ENCODE measurements at regions not wholly inside any gene's neighbourhood (a gene's known extent, or its start where the extent isn't known, plus 50 kb on each side); places are given as distances from the start of the nearest gene placed in this dataset.

- TF ChIP-seq ZNF8 (CRISPR knock-in tag; IDR thresholded peaks at IDR 0.05) (no peak), ZC3H10 (CRISPR knock-in tag; IDR thresholded peaks at IDR 0.05) (no peak), GLIS3 (CRISPR knock-in tag; IDR thresholded peaks at IDR 0.05) (no peak), CREB5 (CRISPR knock-in tag; IDR thresholded peaks at IDR 0.05; ENCODE audit: low read depth) (no peak), OSR1 (CRISPR knock-in tag; IDR thresholded peaks at IDR 0.05) (no peak), TOX (CRISPR knock-in tag; IDR thresholded peaks at IDR 0.05; ENCODE audit: borderline replicate concordance) (no peak), TCF4 (CRISPR knock-in tag; IDR thresholded peaks at IDR 0.05; ENCODE audit: borderline replicate concordance) (no peak), PPARA (CRISPR knock-in tag; IDR thresholded peaks at IDR 0.05; ENCODE audit: borderline replicate concordance) (no peak)
- TF ChIP-seq, protein P1, sequence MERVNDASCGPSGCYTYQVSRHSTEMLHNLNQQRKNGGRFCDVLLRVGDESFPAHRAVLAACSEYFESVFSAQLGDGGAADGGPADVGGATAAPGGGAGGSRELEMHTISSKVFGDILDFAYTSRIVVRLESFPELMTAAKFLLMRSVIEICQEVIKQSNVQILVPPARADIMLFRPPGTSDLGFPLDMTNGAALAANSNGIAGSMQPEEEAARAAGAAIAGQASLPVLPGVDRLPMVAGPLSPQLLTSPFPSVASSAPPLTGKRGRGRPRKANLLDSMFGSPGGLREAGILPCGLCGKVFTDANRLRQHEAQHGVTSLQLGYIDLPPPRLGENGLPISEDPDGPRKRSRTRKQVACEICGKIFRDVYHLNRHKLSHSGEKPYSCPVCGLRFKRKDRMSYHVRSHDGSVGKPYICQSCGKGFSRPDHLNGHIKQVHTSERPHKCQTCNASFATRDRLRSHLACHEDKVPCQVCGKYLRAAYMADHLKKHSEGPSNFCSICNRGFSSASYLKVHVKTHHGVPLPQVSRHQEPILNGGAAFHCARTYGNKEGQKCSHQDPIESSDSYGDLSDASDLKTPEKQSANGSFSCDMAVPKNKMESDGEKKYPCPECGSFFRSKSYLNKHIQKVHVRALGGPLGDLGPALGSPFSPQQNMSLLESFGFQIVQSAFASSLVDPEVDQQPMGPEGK (CRISPR knock-in tag; IDR thresholded peaks at IDR 0.05; ENCODE audit: borderline replicate concordance), result no peak
- TF ChIP-seq, protein P2, sequence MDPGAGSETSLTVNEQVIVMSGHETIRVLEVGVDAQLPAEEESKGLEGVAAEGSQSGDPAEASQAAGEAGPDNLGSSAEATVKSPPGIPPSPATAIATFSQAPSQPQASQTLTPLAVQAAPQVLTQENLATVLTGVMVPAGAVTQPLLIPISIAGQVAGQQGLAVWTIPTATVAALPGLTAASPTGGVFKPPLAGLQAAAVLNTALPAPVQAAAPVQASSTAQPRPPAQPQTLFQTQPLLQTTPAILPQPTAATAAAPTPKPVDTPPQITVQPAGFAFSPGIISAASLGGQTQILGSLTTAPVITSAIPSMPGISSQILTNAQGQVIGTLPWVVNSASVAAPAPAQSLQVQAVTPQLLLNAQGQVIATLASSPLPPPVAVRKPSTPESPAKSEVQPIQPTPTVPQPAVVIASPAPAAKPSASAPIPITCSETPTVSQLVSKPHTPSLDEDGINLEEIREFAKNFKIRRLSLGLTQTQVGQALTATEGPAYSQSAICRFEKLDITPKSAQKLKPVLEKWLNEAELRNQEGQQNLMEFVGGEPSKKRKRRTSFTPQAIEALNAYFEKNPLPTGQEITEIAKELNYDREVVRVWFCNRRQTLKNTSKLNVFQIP (CRISPR knock-in tag; IDR thresholded peaks at IDR 0.05; ENCODE audit: borderline replicate concordance, low read depth), result no peak
Measured at GRCh38 chr2:145288650-145289496, 769.0 kb upstream of the ZEB2 start.
